Type B pancreatic cell (in vitro differentiated cells): ENCODE measurements at regions not wholly inside any gene's neighbourhood (a gene's known extent, or its start where the extent isn't known, plus 50 kb on each side); places are given as distances from the start of the nearest gene placed in this dataset.
A peak's percentile ranks its signal among the peaks of the same experiment; 100 is the strongest.

ENCODE experiments used
- DNase-seq: peaks from one replicate; pipeline ENCODE4 v3.0.0; 2021; ENCODE audit warnings: mixed read lengths; ENCODE audit not compliant: unreplicated experiment; ENCODE audit errors: extremely low spot score
- H3K27ac Mint-ChIP-seq: 2 replicates; pipeline ENCODE4 v1.8.0; 2021; ENCODE audit warnings: mild to moderate bottlenecking, mixed read lengths
- H3K27me3 Mint-ChIP-seq: 2 replicates; pipeline ENCODE4 v1.8.0; 2021; ENCODE audit warnings: mixed read lengths
- H3K36me3 Mint-ChIP-seq: 2 replicates; pipeline ENCODE4 v1.8.0; 2021; ENCODE audit warnings: mixed read lengths
- H3K4me1 Mint-ChIP-seq: one replicate; pipeline ENCODE4 v1.8.0; 2021; ENCODE audit warnings: mixed read lengths; ENCODE audit not compliant: unreplicated experiment
- H3K4me3 Mint-ChIP-seq: 2 replicates; pipeline ENCODE4 v1.8.0; 2021; ENCODE audit warnings: mild to moderate bottlenecking, mixed read lengths
- H3K9me3 Mint-ChIP-seq: 2 replicates; pipeline ENCODE4 v1.8.0; 2021; ENCODE audit warnings: mixed read lengths
- CTCF ChIP-seq: fragments of 200-600 bp; sonication (generic); conservative IDR thresholded peaks from 2 replicates; pipeline ENCODE4 v1.5.0; 2021; ENCODE audit warnings: antibody characterized with exemption, mild to moderate bottlenecking

- H3K9me3 Mint-ChIP-seq, result peaks cover 4% of the 10 kb centered on the region
- DNase-seq, result no peak
- no peaks in the 10 kb centered on the region for H3K36me3 Mint-ChIP-seq
- no peak overlapping the region for H3K27ac Mint-ChIP-seq
- TF ChIP-seq CTCF, result no peak
- H3K27me3 Mint-ChIP-seq, result no peaks in the 10 kb centered on the region
- peak overlapping the region; percentile 50 for H3K4me3 Mint-ChIP-seq
- peaks cover 14% of the 10 kb centered on the region for H3K4me1 Mint-ChIP-seq
Measured at GRCh38 chr6:94045099-94045829, 625.9 kb upstream of the EPHA7 start.

GRCh38 chr6:94041945-94042709, 622.8 kb upstream of the EPHA7 start:
- H3K27ac Mint-ChIP-seq, result peak overlapping the region; percentile 21
- peaks cover 4% of the 10 kb centered on the region for H3K9me3 Mint-ChIP-seq
- DNase-seq, result no peak
- H3K4me1 Mint-ChIP-seq, result peaks cover 9% of the 10 kb centered on the region
- no peak overlapping the region for H3K4me3 Mint-ChIP-seq
- no peaks in the 10 kb centered on the region for H3K36me3 Mint-ChIP-seq
- TF ChIP-seq CTCF, result no peak
- no peaks in the 10 kb centered on the region for H3K27me3 Mint-ChIP-seq

- no peak overlapping the region for H3K4me3 Mint-ChIP-seq
Measured at GRCh38 chr6:94036024-94036423, 616.7 kb upstream of the EPHA7 start.

GRCh38 chr6:94027374-94027773, 608.0 kb upstream of the EPHA7 start:
- Mint-ChIP-seq H3K27me3 (no peaks in the 10 kb centered on the region), H3K9me3 (peaks cover 3% of the 10 kb centered on the region), H3K36me3 (no peaks in the 10 kb centered on the region), H3K4me3 (no peak overlapping the region), H3K27ac (no peak overlapping the region), H3K4me1 (no peaks in the 10 kb centered on the region)
- DNase-seq, result no peak
- no peak for TF ChIP-seq CTCF

More at GRCh38 chr6:94036024-94036423, 616.7 kb upstream of the EPHA7 start:
- H3K4me1 Mint-ChIP-seq, result no peaks in the 10 kb centered on the region
- no peak for DNase-seq
- H3K27me3 Mint-ChIP-seq, result no peaks in the 10 kb centered on the region
- peaks cover 10% of the 10 kb centered on the region for H3K9me3 Mint-ChIP-seq
- peaks cover 6% of the 10 kb centered on the region for H3K36me3 Mint-ChIP-seq
- TF ChIP-seq CTCF, result no peak
- H3K27ac Mint-ChIP-seq, result no peak overlapping the region

- TF ChIP-seq CTCF, result no peak
- DNase-seq, result no peak
- no peak overlapping the region for H3K27ac Mint-ChIP-seq
- H3K27me3 Mint-ChIP-seq, result no peaks in the 10 kb centered on the region
- H3K36me3 Mint-ChIP-seq, result no peaks in the 10 kb centered on the region
- H3K9me3 Mint-ChIP-seq, result peaks cover 3% of the 10 kb centered on the region
- no peaks in the 10 kb centered on the region for H3K4me1 Mint-ChIP-seq
- H3K4me3 Mint-ChIP-seq, result no peak overlapping the region
Measured at GRCh38 chr6:94026575-94026974, 607.2 kb upstream of the EPHA7 start.
